Vagina (tissue), 2 donors: ENCODE measurements at regions not wholly inside any gene's neighbourhood (a gene's known extent, or its start where the extent isn't known, plus 50 kb on each side); places are given as distances from the start of the nearest gene placed in this dataset.

Source experiments
- DNase-seq, 2 donors: peaks; one replicate each; pipeline ENCODE4 v3.0.0-alpha.2; 2017; ENCODE audit errors: extremely low spot score in 2 of 2
- H3K27ac ChIP-seq: fragments of 200-600 bp; sonication (generic); one replicate; pipeline ENCODE4 v1.5.1; 2019
- H3K27me3 ChIP-seq: fragments of 200-600 bp; sonication (generic); one replicate; pipeline ENCODE4 v1.5.1; 2019
- H3K36me3 ChIP-seq, 2 donors: fragments of 200-600 bp; sonication (generic); one replicate each; pipeline ENCODE4 v1.5.1; 2017 to 2019
- H3K4me1 ChIP-seq: fragments of 200-600 bp; sonication (generic); one replicate; pipeline ENCODE4 v1.5.1; 2019
- H3K4me3 ChIP-seq, 2 donors: fragments of 200-600 bp; sonication (generic); 1 replicate in 1 of 2; 2 replicates in 1 of 2; pipeline ENCODE4 v1.5.1; 2016 to 2019
- H3K9me3 ChIP-seq: fragments of 200-600 bp; sonication (generic); one replicate; pipeline ENCODE4 v1.5.1; 2019
- POLR2A ChIP-seq, 2 donors: fragments of 450-650 bp; IDR thresholded peaks; one replicate each; pipeline ENCODE4 v1.6.1; 2017; ENCODE audit warnings: antibody characterized with exemption in 2 of 2, mild to moderate bottlenecking in 2 of 2, moderate library complexity in 2 of 2
- POLR2AphosphoS5 ChIP-seq, 2 donors: sonication (generic); formaldehyde crosslinking; IDR thresholded peaks; one replicate each; pipeline ENCODE4 v1.9.0; 2017; ENCODE audit warnings: antibody characterized with exemption in 2 of 2, mild to moderate bottlenecking in 2 of 2, low read depth in 1 of 2; ENCODE audit not compliant: insufficient read depth in 1 of 2
- intact Hi-C: fragments of 100-400 bp; cut with DNase I; formaldehyde crosslinking; loops from one replicate; pipeline ENCODE4 v1.15.1; 2023
- TF ChIP-seq, protein P1 (sequence below), 3 experiments: fragments of 450-650 bp in 2 of 3; fragments of 200-600 bp in 1 of 3; sonication (generic) in 1 of 3; IDR thresholded peaks; one replicate each; pipeline ENCODE4 v1.5.1; 2017 to 2019; ENCODE audit warnings: antibody characterized with exemption in 3 of 3, mild to moderate bottlenecking in 2 of 3, moderate library complexity in 2 of 3

DNA sequence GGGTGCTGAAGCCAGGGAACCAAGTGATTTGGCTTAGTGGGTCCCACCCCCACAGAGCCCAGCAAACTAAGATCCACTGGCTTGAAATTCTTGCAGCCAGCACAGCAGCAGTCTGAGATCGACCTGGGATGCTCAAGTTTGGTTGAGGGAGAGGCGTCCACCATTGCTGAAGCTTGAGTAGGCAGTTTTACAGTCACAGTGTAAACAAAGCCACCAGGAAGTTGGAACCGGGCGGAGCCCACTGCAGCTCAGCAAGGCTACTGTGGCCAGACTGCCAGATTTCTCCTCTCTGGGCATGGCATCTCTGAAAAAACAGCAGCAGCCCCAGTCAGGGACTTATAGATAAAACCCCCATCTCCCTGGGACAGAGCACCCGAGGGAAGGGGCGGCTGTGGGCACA lies 424.1 kb upstream of the TENM4 start:
- no peaks in the 10 kb centered on the region for H3K4me1 ChIP-seq
- TF ChIP-seq, protein P1, sequence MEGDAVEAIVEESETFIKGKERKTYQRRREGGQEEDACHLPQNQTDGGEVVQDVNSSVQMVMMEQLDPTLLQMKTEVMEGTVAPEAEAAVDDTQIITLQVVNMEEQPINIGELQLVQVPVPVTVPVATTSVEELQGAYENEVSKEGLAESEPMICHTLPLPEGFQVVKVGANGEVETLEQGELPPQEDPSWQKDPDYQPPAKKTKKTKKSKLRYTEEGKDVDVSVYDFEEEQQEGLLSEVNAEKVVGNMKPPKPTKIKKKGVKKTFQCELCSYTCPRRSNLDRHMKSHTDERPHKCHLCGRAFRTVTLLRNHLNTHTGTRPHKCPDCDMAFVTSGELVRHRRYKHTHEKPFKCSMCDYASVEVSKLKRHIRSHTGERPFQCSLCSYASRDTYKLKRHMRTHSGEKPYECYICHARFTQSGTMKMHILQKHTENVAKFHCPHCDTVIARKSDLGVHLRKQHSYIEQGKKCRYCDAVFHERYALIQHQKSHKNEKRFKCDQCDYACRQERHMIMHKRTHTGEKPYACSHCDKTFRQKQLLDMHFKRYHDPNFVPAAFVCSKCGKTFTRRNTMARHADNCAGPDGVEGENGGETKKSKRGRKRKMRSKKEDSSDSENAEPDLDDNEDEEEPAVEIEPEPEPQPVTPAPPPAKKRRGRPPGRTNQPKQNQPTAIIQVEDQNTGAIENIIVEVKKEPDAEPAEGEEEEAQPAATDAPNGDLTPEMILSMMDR (IDR thresholded peaks at IDR 0.05): no peak
- TF ChIP-seq POLR2A (IDR thresholded peaks at IDR 0.05) (no peak), POLR2AphosphoS5 (IDR thresholded peaks at IDR 0.05; ENCODE audit: insufficient read depth in 1 of 2, low read depth in 1 of 2) (no peak)
- no peak overlapping the region for H3K4me3 ChIP-seq
- no peaks in the 10 kb centered on the region for H3K36me3 ChIP-seq
- no peaks in the 10 kb centered on the region for H3K27me3 ChIP-seq
- no peak for DNase-seq
- intact Hi-C loops: no loop called here
- H3K9me3 ChIP-seq: no peaks in the 10 kb centered on the region
- H3K27ac ChIP-seq: no peak overlapping the region

- Histone ChIP-seq H3K9me3 (no peaks in the 10 kb centered on the region), H3K27ac (no peak overlapping the region), H3K36me3 (no peaks in the 10 kb centered on the region), H3K4me1 (no peaks in the 10 kb centered on the region), H3K27me3 (no peaks in the 10 kb centered on the region), H3K4me3 (no peak overlapping the region)
- DNase-seq: no peak
- intact Hi-C loops: no loop called here
- TF ChIP-seq, protein P1 (IDR thresholded peaks at IDR 0.05): no peak
- TF ChIP-seq POLR2AphosphoS5 (IDR thresholded peaks at IDR 0.05; ENCODE audit: insufficient read depth in 1 of 2, low read depth in 1 of 2) (no peak), POLR2A (IDR thresholded peaks at IDR 0.05) (no peak)
Measured at GRCh38 chr11:79860336-79860735, 419.5 kb upstream of the TENM4 start.

DNA sequence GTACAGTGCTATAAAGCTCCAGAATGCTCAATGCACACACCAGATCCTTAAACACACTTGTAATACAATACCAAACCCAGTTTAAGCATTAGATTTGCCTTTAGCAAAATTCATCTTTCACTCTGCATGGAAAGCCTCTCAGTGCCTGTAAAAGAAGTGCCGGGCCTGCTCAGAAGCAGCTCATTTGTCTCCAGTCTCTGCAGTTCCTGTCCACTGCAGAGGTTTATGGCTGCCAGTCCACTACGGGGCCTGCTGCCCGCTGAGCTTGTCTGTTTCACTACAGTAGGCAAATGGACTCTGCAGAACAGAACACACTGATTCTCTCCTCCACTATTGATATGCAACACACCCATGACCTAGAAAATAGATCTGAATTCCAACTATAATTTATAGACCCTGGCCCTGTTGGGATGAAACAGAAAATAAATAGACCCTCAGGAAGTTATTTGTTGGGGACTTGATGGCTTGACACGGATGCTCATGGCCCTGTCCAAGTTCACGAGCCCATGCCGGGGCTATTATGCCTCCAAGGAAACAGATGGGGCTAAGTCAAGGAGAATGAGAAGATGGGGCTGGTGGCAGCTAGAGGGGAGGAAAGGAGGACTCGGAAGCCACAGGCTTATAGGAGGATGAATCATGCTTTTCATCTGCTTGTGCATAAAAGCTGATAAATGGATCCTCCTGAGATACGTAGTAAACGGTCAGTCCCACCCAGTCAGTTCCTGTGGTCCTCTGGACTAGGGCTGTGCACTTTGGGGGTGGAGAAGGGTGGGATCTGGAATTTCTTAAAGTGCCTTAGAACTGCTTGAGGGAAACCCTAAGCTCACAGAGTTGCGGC lies 416.8 kb upstream of the TENM4 start:
- H3K27ac ChIP-seq: no peak overlapping the region
- no peaks in the 10 kb centered on the region for H3K27me3 ChIP-seq
- H3K9me3 ChIP-seq: no peaks in the 10 kb centered on the region
- H3K36me3 ChIP-seq: no peaks in the 10 kb centered on the region
- H3K4me3 ChIP-seq: no peak overlapping the region
- DNase-seq: no peak
- intact Hi-C loops: no loop called here
- TF ChIP-seq POLR2A (IDR thresholded peaks at IDR 0.05) (no peak), POLR2AphosphoS5 (IDR thresholded peaks at IDR 0.05; ENCODE audit: insufficient read depth in 1 of 2, low read depth in 1 of 2) (no peak)
- TF ChIP-seq, protein P1 (IDR thresholded peaks at IDR 0.05): no peak
- H3K4me1 ChIP-seq: no peaks in the 10 kb centered on the region

GRCh38 chr11:79852176-79852575 lies 411.3 kb upstream of the TENM4 start:
- no peaks in the 10 kb centered on the region for H3K36me3 ChIP-seq
- no peaks in the 10 kb centered on the region for H3K27me3 ChIP-seq
- no peak for TF ChIP-seq POLR2AphosphoS5 (IDR thresholded peaks at IDR 0.05; ENCODE audit: insufficient read depth in 1 of 2, low read depth in 1 of 2)
- no peak for TF ChIP-seq POLR2A (IDR thresholded peaks at IDR 0.05)
- TF ChIP-seq, protein P1 (IDR thresholded peaks at IDR 0.05): no peak
- no peak overlapping the region for H3K4me3 ChIP-seq
- DNase-seq: no peak
- H3K9me3 ChIP-seq: no peaks in the 10 kb centered on the region
- no peak overlapping the region for H3K27ac ChIP-seq
- no peaks in the 10 kb centered on the region for H3K4me1 ChIP-seq
- intact Hi-C loops: no loop called here

DNA sequence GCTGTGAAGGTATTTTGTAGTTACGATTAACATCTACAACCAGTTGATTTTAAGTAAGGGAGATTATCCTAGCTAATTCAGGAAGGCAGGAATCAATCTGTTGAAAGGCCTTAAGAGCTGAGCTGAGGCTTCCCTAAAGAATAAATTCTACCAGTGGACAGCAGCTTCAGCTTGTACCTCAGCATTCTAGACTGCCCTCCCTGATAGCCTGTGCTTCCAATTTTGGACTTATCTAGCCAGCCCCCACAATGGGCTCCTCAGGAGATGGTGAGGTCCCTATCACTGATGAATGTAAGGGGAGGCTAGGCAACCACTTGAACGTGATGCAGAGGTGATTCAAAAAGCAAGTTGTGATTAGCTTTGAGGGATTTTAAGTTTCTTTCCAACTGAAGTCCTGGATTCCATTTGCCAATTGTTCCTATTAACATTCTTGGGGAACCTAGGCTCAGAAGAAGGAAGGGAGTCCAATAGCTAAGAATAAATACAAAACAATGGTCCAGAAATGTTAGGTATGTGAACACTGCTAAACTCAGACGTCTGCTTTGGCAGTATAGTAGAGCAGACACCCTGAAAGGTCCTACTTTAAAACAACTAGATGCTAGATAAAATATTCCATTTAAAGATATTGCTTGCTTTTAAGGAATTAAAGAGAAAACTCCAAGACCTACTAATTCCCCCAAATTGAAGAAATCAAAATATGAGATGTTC lies 404.3 kb upstream of the TENM4 start:
- H3K9me3 ChIP-seq: no peaks in the 10 kb centered on the region
- no peaks in the 10 kb centered on the region for H3K27me3 ChIP-seq
- H3K4me3 ChIP-seq: no peak overlapping the region
- H3K4me1 ChIP-seq: no peaks in the 10 kb centered on the region
- no peak overlapping the region for H3K27ac ChIP-seq
- no peak for TF ChIP-seq POLR2AphosphoS5 (IDR thresholded peaks at IDR 0.05; ENCODE audit: insufficient read depth in 1 of 2, low read depth in 1 of 2)
- TF ChIP-seq POLR2A (IDR thresholded peaks at IDR 0.05): no peak
- TF ChIP-seq, protein P1 (IDR thresholded peaks at IDR 0.05): no peak
- no peak for DNase-seq
- no peaks in the 10 kb centered on the region for H3K36me3 ChIP-seq
- intact Hi-C loops: no loop called here
